Thyroid gland (tissue), 4 donors: ENCODE measurements at regions not wholly inside any gene's neighbourhood (a gene's known extent, or its start where the extent isn't known, plus 50 kb on each side); places are given as distances from the start of the nearest gene placed in this dataset.

Experiments
- POLR2A ChIP-seq, 2 donors: fragments of 450-650 bp; IDR thresholded peaks; one replicate each; pipeline ENCODE4 v1.6.1; 2017; ENCODE audit warnings: antibody characterized with exemption in 2 of 2, mild to moderate bottlenecking in 2 of 2, moderate library complexity in 1 of 2
- TF ChIP-seq, protein P1 (sequence below), 6 experiments: fragments of 200-600 bp in 3 of 6; fragments of 450-650 bp in 3 of 6; sonication (generic) in 3 of 6; IDR thresholded peaks; one replicate each; pipeline ENCODE4 v1.5.1; 2016 to 2019; ENCODE audit warnings: antibody characterized with exemption in 6 of 6, mild to moderate bottlenecking in 2 of 6, inconsistent platforms in 1 of 6, moderate library complexity in 1 of 6

DNA sequence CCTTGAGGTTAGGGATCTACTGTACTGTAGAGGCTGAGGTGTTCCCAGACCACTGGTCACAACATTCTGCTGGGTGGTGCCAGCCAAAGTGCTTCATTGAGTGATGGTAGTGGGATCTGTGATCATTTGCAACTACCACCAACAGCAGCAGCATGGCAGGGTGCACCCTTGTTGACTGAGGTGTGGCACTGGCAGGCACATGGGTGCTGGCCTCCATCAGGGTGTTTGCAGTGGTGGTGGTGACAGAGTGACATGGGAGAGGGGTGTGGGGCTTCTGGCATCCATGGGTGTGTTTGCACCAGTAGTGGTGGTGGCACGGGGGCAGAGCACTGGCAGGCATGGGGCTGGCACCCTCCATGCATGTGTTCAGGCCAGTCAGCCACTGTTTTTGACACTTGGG lies 183.7 kb upstream of the LYPLAL1 start:
- TF ChIP-seq, protein P1, sequence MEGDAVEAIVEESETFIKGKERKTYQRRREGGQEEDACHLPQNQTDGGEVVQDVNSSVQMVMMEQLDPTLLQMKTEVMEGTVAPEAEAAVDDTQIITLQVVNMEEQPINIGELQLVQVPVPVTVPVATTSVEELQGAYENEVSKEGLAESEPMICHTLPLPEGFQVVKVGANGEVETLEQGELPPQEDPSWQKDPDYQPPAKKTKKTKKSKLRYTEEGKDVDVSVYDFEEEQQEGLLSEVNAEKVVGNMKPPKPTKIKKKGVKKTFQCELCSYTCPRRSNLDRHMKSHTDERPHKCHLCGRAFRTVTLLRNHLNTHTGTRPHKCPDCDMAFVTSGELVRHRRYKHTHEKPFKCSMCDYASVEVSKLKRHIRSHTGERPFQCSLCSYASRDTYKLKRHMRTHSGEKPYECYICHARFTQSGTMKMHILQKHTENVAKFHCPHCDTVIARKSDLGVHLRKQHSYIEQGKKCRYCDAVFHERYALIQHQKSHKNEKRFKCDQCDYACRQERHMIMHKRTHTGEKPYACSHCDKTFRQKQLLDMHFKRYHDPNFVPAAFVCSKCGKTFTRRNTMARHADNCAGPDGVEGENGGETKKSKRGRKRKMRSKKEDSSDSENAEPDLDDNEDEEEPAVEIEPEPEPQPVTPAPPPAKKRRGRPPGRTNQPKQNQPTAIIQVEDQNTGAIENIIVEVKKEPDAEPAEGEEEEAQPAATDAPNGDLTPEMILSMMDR (IDR thresholded peaks at IDR 0.05), result no peak
- TF ChIP-seq POLR2A (IDR thresholded peaks at IDR 0.05), result no peak
